ENCODE measurements at regions not wholly inside any gene's neighbourhood (a gene's known extent, or its start where the extent isn't known, plus 50 kb on each side); places are given as distances from the start of the nearest gene placed in this dataset.

GRCh38 chr1:168974611-168975010, 131.9 kb upstream of the ATP1B1 start:
- TF ChIP-seq CTCF (optimal IDR thresholded peaks at IDR 0.05 in 1 of 3, IDR thresholded peaks at IDR 0.05 in 1 of 3, conservative IDR thresholded peaks at IDR 0.05 in 1 of 3; ENCODE audit: extremely low read depth in 1 of 3, insufficient read depth in 2 of 3, low read length in 3 of 3) (no peak), EZH2 (IDR thresholded peaks at IDR 0.05; ENCODE audit: low read length) (no peak)
- H3K4me3 ChIP-seq (ENCODE audit: control insufficient read depth in 2 of 3, extremely low read depth in 1 of 3, insufficient read depth in 2 of 3, low read depth in 1 of 3, low read length in 3 of 3): no peak overlapping the region
- H3K4me1 ChIP-seq (ENCODE audit: control insufficient read depth, extremely low read depth, insufficient read depth, low read length): no peaks in the 10 kb centered on the region
- no peak overlapping the region for H2AFZ ChIP-seq (ENCODE audit: control insufficient read depth, low read length)
- no peaks in the 10 kb centered on the region for H4K20me1 ChIP-seq (ENCODE audit: control insufficient read depth, extremely low read depth, insufficient read depth, low read length)
- H3K9me3 ChIP-seq (ENCODE audit: control insufficient read depth, low read depth, low read length): no peaks in the 10 kb centered on the region
- H3K9ac ChIP-seq (ENCODE audit: control insufficient read depth, extremely low read depth, insufficient read depth, low read length): no peak overlapping the region
- no peaks in the 10 kb centered on the region for H3K36me3 ChIP-seq (ENCODE audit: control insufficient read depth in 2 of 2, extremely low read depth in 1 of 2, insufficient read depth in 2 of 2, low read length in 2 of 2)
- no peaks in the 10 kb centered on the region for H3K27me3 ChIP-seq (ENCODE audit: control insufficient read depth, extremely low read depth, insufficient read depth, low read length)
- no peaks in the 10 kb centered on the region for H3K9me1 ChIP-seq (ENCODE audit: control insufficient read depth, extremely low read depth, insufficient read depth, low read length)
- DNase-seq (ENCODE audit: low read depth, low spot score) (no peak), FAIRE-seq (no peak)
- no peak overlapping the region for H3K27ac ChIP-seq (ENCODE audit: control insufficient read depth, insufficient read depth, low read length)
- H3K4me2 ChIP-seq (ENCODE audit: control insufficient read depth, extremely low read depth, insufficient read depth, low read depth, low read length): no peak overlapping the region
- dilution Hi-C loops (cut with MboI; ENCODE audit: extremely low pct_ligation_motif_present, low sequenced_read_pairs): no loop called here
- H3K79me2 ChIP-seq (ENCODE audit: control insufficient read depth, insufficient read depth, low read length): no peaks in the 10 kb centered on the region

- H3K4me3 ChIP-seq (ENCODE audit: control insufficient read depth in 2 of 3, extremely low read depth in 1 of 3, insufficient read depth in 2 of 3, low read depth in 1 of 3, low read length in 3 of 3): no peak overlapping the region
- FAIRE-seq (no peak), DNase-seq (ENCODE audit: low read depth, low spot score) (no peak)
- no peaks in the 10 kb centered on the region for H3K27me3 ChIP-seq (ENCODE audit: control insufficient read depth, extremely low read depth, insufficient read depth, low read length)
- TF ChIP-seq EZH2 (IDR thresholded peaks at IDR 0.05; ENCODE audit: low read length) (no peak), CTCF (optimal IDR thresholded peaks at IDR 0.05 in 1 of 3, IDR thresholded peaks at IDR 0.05 in 1 of 3, conservative IDR thresholded peaks at IDR 0.05 in 1 of 3; ENCODE audit: extremely low read depth in 1 of 3, insufficient read depth in 2 of 3, low read length in 3 of 3) (no peak)
- no peaks in the 10 kb centered on the region for H3K4me1 ChIP-seq (ENCODE audit: control insufficient read depth, extremely low read depth, insufficient read depth, low read length)
- dilution Hi-C loops (cut with MboI; ENCODE audit: extremely low pct_ligation_motif_present, low sequenced_read_pairs): no loop called here
- no peaks in the 10 kb centered on the region for H3K79me2 ChIP-seq (ENCODE audit: control insufficient read depth, insufficient read depth, low read length)
- H3K4me2 ChIP-seq (ENCODE audit: control insufficient read depth, extremely low read depth, insufficient read depth, low read depth, low read length): no peak overlapping the region
- no peaks in the 10 kb centered on the region for H3K9me1 ChIP-seq (ENCODE audit: control insufficient read depth, extremely low read depth, insufficient read depth, low read length)
- H2AFZ ChIP-seq (ENCODE audit: control insufficient read depth, low read length): no peak overlapping the region
- no peak overlapping the region for H3K27ac ChIP-seq (ENCODE audit: control insufficient read depth, insufficient read depth, low read length)
- no peaks in the 10 kb centered on the region for H3K9me3 ChIP-seq (ENCODE audit: control insufficient read depth, low read depth, low read length)
- H4K20me1 ChIP-seq (ENCODE audit: control insufficient read depth, extremely low read depth, insufficient read depth, low read length): no peaks in the 10 kb centered on the region
- no peaks in the 10 kb centered on the region for H3K36me3 ChIP-seq (ENCODE audit: control insufficient read depth in 2 of 2, extremely low read depth in 1 of 2, insufficient read depth in 2 of 2, low read length in 2 of 2)
- H3K9ac ChIP-seq (ENCODE audit: control insufficient read depth, extremely low read depth, insufficient read depth, low read length): no peak overlapping the region
Observed at GRCh38 chr1:168976267-168976666, 130.2 kb upstream of the ATP1B1 start.

All from keratinocyte (primary cell).